OCI-LY1 (cell line): ENCODE measurements at regions not wholly inside any gene's neighbourhood (a gene's known extent, or its start where the extent isn't known, plus 50 kb on each side); places are given as distances from the start of the nearest gene placed in this dataset.

Source experiments
- CTCF ChIP-seq: fragments of 200-600 bp; sonication (generic), shearing (Covaris generic); IDR thresholded peaks from 2 replicates; pipeline ENCODE4 v1.5.1; 2017; ENCODE audit warnings: mild to moderate bottlenecking, antibody characterized with exemption, low read length, moderate library complexity, mixed read lengths
- EZH2 ChIP-seq: fragments of 200-600 bp; sonication (generic), shearing (Covaris generic); IDR thresholded peaks from 2 replicates; pipeline ENCODE4 v1.8.0; 2017; ENCODE audit warnings: borderline replicate concordance, mixed run types, mild to moderate bottlenecking, antibody characterized with exemption, low read length, moderate library complexity, mixed read lengths

GRCh38 chr4:189128341-189128740 lies 812.3 kb upstream of the FRG1 start:
- TF ChIP-seq CTCF (no peak), EZH2 (no peak)
